GM18505 (cell line): ENCODE measurements at regions not wholly inside any gene's neighbourhood (a gene's known extent, or its start where the extent isn't known, plus 50 kb on each side); places are given as distances from the start of the nearest gene placed in this dataset.

Experiments used
- ATAC-seq: cut with Tn5 transposase; IDR thresholded peaks from one replicate; pipeline ENCODE4 v1.9.1; 2021; ENCODE audit not compliant: unreplicated experiment
- POLR2A ChIP-seq: IDR thresholded peaks from 4 replicates; pipeline ENCODE4 v1.6.1; 2011; ENCODE audit warnings: borderline replicate concordance; ENCODE audit not compliant: insufficient read depth, insufficient read length; ENCODE audit errors: extremely low read depth

- no peak for TF ChIP-seq POLR2A
- no peak for ATAC-seq
Observed at GRCh38 chr5:17135050-17135449, 82.4 kb upstream of the BASP1 start.

- no peak for ATAC-seq
- TF ChIP-seq POLR2A, result no peak
Observed at GRCh38 chr5:17143335-17143734, 74.1 kb upstream of the BASP1 start.

GRCh38 chr5:17146280-17146841 is 71.1 kb upstream of the BASP1 start:
- no peak for TF ChIP-seq POLR2A
- ATAC-seq, result no peak

- ATAC-seq, result no peak
- TF ChIP-seq POLR2A, result no peak
Observed at GRCh38 chr5:17147170-17147569, 70.3 kb upstream of the BASP1 start.

GRCh38 chr5:17147617-17148016 is 69.8 kb upstream of the BASP1 start:
- no peak for ATAC-seq
- TF ChIP-seq POLR2A, result no peak

GRCh38 chr5:17148481-17148880 is 69.0 kb upstream of the BASP1 start:
- no peak for ATAC-seq
- no peak for TF ChIP-seq POLR2A

- no peak for ATAC-seq
- no peak for TF ChIP-seq POLR2A
Observed at GRCh38 chr5:17149786-17150185, 67.6 kb upstream of the BASP1 start.

- no peak for TF ChIP-seq POLR2A
- no peak for ATAC-seq
Observed at GRCh38 chr5:17150531-17150930, 66.9 kb upstream of the BASP1 start.

GRCh38 chr5:17151686-17152085 is 65.7 kb upstream of the BASP1 start:
- no peak for ATAC-seq
- TF ChIP-seq POLR2A, result no peak

- ATAC-seq, result no peak
- TF ChIP-seq POLR2A, result no peak
Observed at GRCh38 chr5:17154211-17154996, 63.0 kb upstream of the BASP1 start.

- TF ChIP-seq POLR2A, result no peak
- no peak for ATAC-seq
Observed at GRCh38 chr5:17156463-17156862, 61.0 kb upstream of the BASP1 start.

GRCh38 chr5:17157294-17157693 is 60.1 kb upstream of the BASP1 start:
- ATAC-seq, result no peak

GRCh38 chr5:17157916-17158529 is 59.4 kb upstream of the BASP1 start:
- no peak for TF ChIP-seq POLR2A
- ATAC-seq, result no peak

More at GRCh38 chr5:17157294-17157693, 60.1 kb upstream of the BASP1 start:
- TF ChIP-seq POLR2A, result no peak

GRCh38 chr5:17160756-17161040 is 56.7 kb upstream of the BASP1 start:
- TF ChIP-seq POLR2A, result no peak
- ATAC-seq, result no peak
